NT2/D1 (cell line): ENCODE measurements at regions not wholly inside any gene's neighbourhood (a gene's known extent, or its start where the extent isn't known, plus 50 kb on each side); places are given as distances from the start of the nearest gene placed in this dataset.

Source experiments
- SUZ12 ChIP-seq: IDR thresholded peaks from 2 replicates; pipeline ENCODE4 v1.6.1; 2011; ENCODE audit not compliant: insufficient read length, insufficient read depth; ENCODE audit errors: extremely low read depth
- YY1 ChIP-seq: IDR thresholded peaks from 2 replicates; pipeline ENCODE4 v1.6.1; 2011; ENCODE audit not compliant: insufficient read length, insufficient read depth
- ZNF274 ChIP-seq: IDR thresholded peaks from 2 replicates; pipeline ENCODE4 v1.6.1; 2011; ENCODE audit warnings: mild to moderate bottlenecking, low read depth, low read length

- TF ChIP-seq ZNF274 = no peak
- TF ChIP-seq SUZ12 = no peak
- no peak for TF ChIP-seq YY1
Observed at GRCh38 chr16:64345142-64345541, 776.7 kb downstream of the CDH11 start.
